Spleen (tissue), 7 donors: ENCODE measurements at regions not wholly inside any gene's neighbourhood (a gene's known extent, or its start where the extent isn't known, plus 50 kb on each side); places are given as distances from the start of the nearest gene placed in this dataset.

ENCODE experiments used
- CTCF ChIP-seq, 11 experiments: fragments of 200-600 bp in 7 of 11; fragments of 450-650 bp in 4 of 11; sonication (generic) in 4 of 11; IDR thresholded peaks in 8 of 11; conservative IDR thresholded peaks in 3 of 11; 1 replicate in 7 of 11; 2 replicates in 4 of 11; pipeline versions ENCODE4 v1.4.0 to v1.8.0; 2016 to 2021; ENCODE audit warnings: antibody characterized with exemption in 11 of 11, inconsistent platforms in 4 of 11, mild to moderate bottlenecking in 1 of 11
- POLR2A ChIP-seq, 3 donors: fragments of 450-650 bp; IDR thresholded peaks; one replicate each; pipeline ENCODE4 v1.5.1; 2017; ENCODE audit warnings: antibody characterized with exemption in 3 of 3, mild to moderate bottlenecking in 1 of 3
- POLR2AphosphoS5 ChIP-seq, 3 donors: sonication (generic); formaldehyde crosslinking; IDR thresholded peaks; one replicate each; pipeline ENCODE4 v1.5.1; 2017; ENCODE audit warnings: antibody characterized with exemption in 3 of 3
- donor health status: DM: no; HTN: no; CAD: no; lungs with moderate emphysema.
- donor health status: DM: no; HTN: no; CAD: no.
- donor health status: DM: no; HTN: no; CAD: no.

DNA sequence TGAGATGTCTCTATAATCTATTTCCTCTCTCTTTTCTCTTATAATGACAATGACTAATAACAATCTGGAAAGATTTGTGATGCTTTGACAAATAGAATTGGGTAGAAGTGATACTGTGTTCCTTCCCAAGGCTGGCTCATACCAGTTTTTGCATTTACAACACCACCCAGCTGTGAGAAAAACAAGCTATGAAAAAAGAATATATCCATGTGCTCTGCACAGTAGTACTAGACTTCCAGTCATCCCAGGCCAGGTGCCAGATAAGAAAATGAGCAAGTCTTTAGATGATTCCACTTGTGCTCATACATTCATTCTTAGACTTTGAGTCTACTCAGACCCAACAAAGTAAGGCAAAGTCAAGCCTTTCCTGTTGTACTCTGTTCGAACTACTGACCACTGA lies 350.2 kb upstream of the POU1F1 start:
- TF ChIP-seq CTCF (IDR thresholded peaks at IDR 0.05 in 8 of 11, conservative IDR thresholded peaks at IDR 0.05 in 3 of 11) (no peak), POLR2AphosphoS5 (IDR thresholded peaks at IDR 0.05) (no peak), POLR2A (IDR thresholded peaks at IDR 0.05) (no peak)
